ENCODE measurements at regions not wholly inside any gene's neighbourhood (a gene's known extent, or its start where the extent isn't known, plus 50 kb on each side); places are given as distances from the start of the nearest gene placed in this dataset.

DNA sequence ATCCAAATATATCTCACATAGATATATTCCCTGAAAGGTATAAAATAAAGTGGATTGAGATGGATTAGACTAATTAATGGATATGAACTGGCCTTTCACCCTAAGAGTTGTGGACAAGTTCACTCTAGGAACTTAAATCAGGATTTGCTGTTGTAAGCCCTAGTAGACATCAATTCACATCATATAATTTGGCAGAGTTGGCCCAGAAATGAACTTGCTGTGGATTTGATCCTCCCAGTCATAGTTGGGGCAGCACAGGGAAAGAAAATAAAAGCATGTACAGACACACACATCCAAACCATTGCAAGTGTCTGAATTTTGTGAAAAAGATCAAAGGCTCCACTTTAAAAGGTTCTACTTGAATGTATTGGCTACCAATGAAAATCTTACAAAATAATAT, 734.7 kb upstream of the NR2F2 start:
- DNase-seq = no peak

GRCh38 chr15:95596496-95596895, 734.0 kb upstream of the NR2F2 start:
- no peak for DNase-seq

GRCh38 chr15:95598251-95598855, 732.1 kb upstream of the NR2F2 start:
- no peak for DNase-seq

DNA sequence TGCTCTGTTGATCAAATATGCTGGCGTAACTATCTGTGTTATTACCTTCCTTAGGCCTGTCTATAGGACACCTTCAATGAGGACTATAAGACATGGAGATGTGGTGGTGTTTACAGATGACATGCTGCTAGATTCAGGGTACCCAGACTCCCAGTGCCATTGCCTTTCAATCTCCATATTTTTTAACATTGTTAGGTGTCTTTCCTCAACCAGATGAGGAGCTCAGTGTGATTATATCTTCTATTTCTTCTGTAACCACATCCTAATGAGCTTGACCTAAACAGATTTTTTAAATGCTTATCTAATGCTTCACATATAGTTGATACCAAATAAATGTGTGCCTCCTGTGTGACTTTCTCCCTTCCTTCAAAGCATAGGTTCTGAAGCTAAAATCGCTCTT, 730.1 kb upstream of the NR2F2 start:
- no peak for DNase-seq

DNA sequence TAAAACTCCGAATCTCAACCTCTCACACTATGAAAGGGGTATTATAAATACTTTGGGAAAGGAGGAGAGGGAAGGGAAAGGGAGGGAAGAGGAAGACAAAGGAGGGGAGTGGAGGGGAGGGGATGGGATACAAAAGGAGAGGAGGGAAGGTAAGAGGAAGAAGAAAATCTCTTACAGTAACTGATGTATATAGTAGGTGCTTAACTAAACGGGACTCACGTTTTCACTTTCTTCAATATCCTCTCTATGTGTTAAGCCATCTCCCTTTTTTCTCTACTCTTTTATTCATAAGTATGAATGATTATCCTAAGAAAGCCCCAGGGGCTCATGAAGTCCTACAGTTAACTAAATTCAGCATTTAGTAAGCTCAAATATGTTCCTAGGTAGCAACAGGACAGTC, 729.6 kb upstream of the NR2F2 start:
- no peak for DNase-seq

DNA sequence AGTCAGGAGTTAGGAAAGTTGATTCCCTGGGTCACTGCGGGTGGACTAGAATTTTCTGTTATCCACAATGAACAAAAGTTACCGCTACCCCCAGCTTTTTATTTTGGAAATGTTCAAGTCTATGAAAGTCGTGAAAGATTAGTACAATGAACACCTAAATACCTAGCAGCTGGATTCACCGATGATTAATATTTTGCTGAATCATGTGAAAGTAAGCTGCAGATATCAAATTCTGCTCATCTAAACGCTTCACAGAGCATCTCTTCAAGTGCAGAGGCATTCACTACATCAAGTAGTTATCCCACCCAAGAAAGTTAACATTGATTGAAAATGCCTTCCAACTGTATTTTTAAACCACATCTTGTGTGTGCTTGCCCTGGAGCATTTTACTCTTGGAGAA, 729.0 kb upstream of the NR2F2 start:
- DNase-seq = no peak

- DNase-seq = no peak
Measured at GRCh38 chr15:95603802-95604201, 726.7 kb upstream of the NR2F2 start.

DNA sequence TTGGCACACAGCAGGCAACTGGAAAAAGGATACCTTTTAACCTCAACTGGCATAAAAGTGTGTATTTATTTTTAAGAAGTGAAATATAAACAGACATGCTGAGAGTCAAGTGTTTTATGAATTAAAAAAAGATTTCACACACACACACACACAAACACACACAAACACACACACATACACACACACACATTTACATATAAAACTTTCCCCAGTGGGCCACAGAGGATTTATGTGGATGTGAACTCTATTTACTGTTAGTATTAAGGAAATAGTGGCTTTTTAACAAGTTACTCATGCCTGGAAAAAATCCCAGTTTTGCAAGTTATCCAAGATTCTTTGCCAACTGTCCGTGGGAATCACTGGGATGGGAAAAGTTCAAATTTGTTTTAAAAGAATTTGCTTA, 725.9 kb upstream of the NR2F2 start:
- DNase-seq = no peak

GRCh38 chr15:95605098-95605497, 725.4 kb upstream of the NR2F2 start:
- DNase-seq = no peak

DNA sequence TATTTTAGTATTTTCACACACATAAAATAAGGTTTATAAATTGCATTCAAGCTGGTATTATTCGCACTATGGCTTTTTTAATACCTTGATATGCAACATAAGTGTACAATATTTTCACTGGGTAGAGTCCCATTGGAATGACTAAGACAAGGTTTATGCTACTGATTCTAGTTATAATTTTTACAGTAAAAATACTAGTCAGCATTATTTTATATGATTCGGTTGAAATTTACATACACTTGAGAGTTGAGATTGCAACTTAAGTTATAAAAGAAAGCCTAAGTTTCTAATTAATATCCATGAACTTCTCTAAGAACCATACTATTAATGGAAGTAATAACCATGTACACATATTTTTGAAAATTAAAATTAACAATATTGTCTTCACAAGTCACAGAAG, 723.9 kb upstream of the NR2F2 start:
- DNase-seq = no peak

- DNase-seq = no peak
Measured at GRCh38 chr15:95608371-95608770, 722.1 kb upstream of the NR2F2 start.

GRCh38 chr15:95609096-95609495, 721.4 kb upstream of the NR2F2 start:
- DNase-seq = no peak

- no peak for DNase-seq
Measured at GRCh38 chr15:95610945-95611344, 719.6 kb upstream of the NR2F2 start.

DNA sequence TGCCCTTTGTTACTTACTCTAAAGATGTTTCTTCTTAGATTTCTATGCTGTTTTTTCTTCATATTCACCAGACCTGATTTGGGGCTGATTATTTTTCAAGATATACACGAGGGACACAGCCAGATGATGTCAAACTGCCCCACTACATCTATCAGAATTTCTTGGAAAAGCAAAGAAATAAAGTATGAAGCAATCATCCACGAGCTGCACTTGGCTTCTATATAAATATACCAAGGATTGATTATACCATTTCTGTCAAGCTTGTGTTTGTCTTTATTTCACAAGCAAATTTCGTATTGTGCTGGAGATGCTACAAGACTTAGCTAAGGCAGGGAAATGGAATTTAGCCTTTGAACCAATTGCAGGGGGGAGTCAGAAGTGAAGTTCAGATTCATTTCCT, 715.1 kb upstream of the NR2F2 start:
- DNase-seq = no peak

GRCh38 chr15:95616306-95616705, 714.2 kb upstream of the NR2F2 start:
- no peak for DNase-seq

DNA sequence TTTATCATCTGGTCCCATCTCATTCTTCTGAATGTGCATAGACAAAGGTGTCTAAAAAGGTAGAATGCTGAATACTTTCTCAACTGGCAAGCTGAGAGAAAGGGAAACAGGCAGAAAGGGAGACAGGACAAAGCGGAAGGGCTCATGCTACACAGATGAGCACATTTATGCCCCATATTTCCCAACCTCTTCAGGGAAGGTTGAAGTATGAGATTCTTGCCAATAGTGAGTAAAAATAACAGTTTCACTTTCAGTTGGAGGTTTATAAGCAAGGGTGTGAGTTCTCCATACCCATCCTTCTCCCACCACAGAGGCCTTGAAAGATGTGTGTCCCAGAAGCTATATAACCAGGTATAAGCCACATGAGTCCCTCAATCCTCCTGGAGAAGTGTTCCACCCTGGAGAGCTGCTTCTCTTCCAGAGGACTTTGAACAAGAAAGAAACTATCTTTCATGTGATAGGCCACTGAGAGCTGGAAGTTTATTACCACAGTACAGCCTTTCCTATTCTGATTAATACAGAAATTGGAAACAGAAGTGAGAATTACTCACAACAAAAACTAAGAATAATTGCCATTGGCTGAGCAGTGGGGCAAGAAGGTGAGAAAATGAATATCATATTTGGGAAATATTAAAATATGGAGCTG, 709.4 kb upstream of the NR2F2 start:
- DNase-seq = no peak

DNA sequence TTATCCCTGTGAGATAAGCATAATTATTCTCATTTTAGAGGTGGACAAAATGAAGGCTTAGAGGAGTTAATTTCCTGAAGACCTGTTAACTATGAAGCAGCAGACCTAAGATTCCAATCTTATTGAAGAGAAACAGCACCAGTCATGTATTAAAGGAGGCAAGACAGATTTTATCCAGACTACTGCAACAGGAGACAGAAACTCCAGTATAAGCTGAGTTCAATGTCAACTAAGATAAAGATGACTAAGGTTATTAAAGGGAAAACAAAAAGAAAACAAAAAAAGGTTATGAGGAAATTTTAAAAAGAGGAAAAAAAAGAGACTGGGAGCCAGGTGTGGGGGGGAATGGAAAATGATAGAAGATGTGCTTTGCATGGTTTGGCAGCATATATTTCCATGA, 707.7 kb upstream of the NR2F2 start:
- no peak for DNase-seq

- no peak for DNase-seq
Measured at GRCh38 chr15:95624100-95624499, 706.4 kb upstream of the NR2F2 start.

GRCh38 chr15:95624616-95625361, 705.7 kb upstream of the NR2F2 start:
- DNase-seq = no peak

- no peak for DNase-seq
Measured at GRCh38 chr15:95626501-95627361, 703.8 kb upstream of the NR2F2 start.

DNA sequence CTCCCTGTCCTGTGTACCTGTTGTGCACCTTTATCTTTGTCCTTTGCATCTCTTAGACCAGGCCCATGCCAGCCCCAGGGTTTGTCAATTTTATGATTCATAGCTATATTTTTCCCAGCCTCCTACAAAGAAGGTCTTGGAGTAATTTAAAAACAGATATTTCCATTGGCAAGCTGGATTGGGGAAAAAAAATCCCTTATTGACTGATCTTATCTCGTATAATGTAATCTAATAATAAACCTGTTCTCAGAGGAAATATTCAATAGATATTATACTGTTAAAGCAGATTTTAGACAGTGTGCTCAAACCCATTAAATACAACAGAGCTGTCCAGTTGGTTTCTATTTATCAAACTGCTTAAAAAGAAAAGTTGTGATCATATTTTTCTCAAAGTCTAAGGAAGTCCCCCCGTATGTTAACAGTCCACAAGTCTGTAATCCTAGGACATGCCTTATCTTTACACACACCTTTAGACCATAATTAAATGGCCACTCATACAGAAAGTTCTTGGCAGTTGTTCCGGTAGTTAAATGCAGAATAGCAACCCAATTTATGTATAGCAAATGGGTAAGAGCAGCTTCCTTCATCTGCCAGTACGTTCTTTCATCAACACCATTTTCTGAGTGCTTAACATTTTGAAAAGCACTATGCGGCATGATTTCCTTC, 700.9 kb upstream of the NR2F2 start:
- no peak for DNase-seq

GRCh38 chr15:95630683-95631082, 699.8 kb upstream of the NR2F2 start:
- no peak for DNase-seq

GRCh38 chr15:95635666-95636065, 694.8 kb upstream of the NR2F2 start:
- no peak for DNase-seq

Data from activated effector memory CD4-positive, alpha-beta T cell treated with anti-CD3 and anti-CD28 coated beads, Interleukin-2, amount 50 U/mL, for 16 hours (primary cell).